CD4-positive, alpha-beta memory T cell (primary cell): ENCODE measurements at regions not wholly inside any gene's neighbourhood (a gene's known extent, or its start where the extent isn't known, plus 50 kb on each side); places are given as distances from the start of the nearest gene placed in this dataset.
A peak's percentile ranks its signal among the peaks of the same experiment; 100 is the strongest.

Source experiments
- CTCF ChIA-PET: fragments of 350-600 bp; sonication (Branson Sonifier 250); formaldehyde crosslinking; loops from one replicate; lab custom pipeline; 2021; ENCODE audit warnings: inconsistent platforms; ENCODE audit not compliant: partially characterized antibody; lab: Charles Lee
- POLR2A ChIA-PET: fragments of 350-600 bp; sonication (Branson Sonifier 250); formaldehyde crosslinking; loops from one replicate; lab custom pipeline; 2021; ENCODE audit not compliant: partially characterized antibody; lab: Charles Lee
- DNase-seq, 5 donors: peaks; one replicate each; pipeline versions ENCODE4 v3.0.0 to v3.0.0-alpha.2; 2020 to 2022; ENCODE audit warnings: mixed read lengths in 1 of 5
- H3K27ac ChIP-seq: one replicate; pipeline ENCODE4 v1.7.0; 2013; ENCODE audit warnings: low read depth, low read length
- H3K27me3 ChIP-seq: 2 replicates; pipeline ENCODE4 v1.7.0; 2013; ENCODE audit warnings: mild to moderate bottlenecking, low read length, moderate library complexity; ENCODE audit not compliant: insufficient read depth
- H3K36me3 ChIP-seq: 2 replicates; pipeline ENCODE4 v1.7.0; 2013; ENCODE audit warnings: mild to moderate bottlenecking, low read length, moderate library complexity; ENCODE audit not compliant: insufficient read depth
- H3K4me1 ChIP-seq: 2 replicates; pipeline ENCODE4 v1.7.0; 2013; ENCODE audit warnings: mild to moderate bottlenecking, low read length, moderate library complexity; ENCODE audit not compliant: insufficient read depth
- H3K4me3 ChIP-seq, 2 donors: one replicate each; pipeline ENCODE4 v1.7.0; 2013; ENCODE audit warnings: low read length in 2 of 2, mild to moderate bottlenecking in 1 of 2
- H3K9me3 ChIP-seq, 2 donors: one replicate each; pipeline ENCODE4 v1.7.0; 2013; ENCODE audit warnings: low read length in 2 of 2, control low read depth in 1 of 2; ENCODE audit not compliant: control insufficient read depth in 1 of 2
- H3K27ac Mint-ChIP-seq, 7 donors: one replicate each; pipeline ENCODE4 v1.8.0; 2020 to 2021; ENCODE audit warnings: mixed read lengths in 7 of 7, mild to moderate bottlenecking in 6 of 7, inconsistent platforms in 3 of 7, moderate library complexity in 3 of 7
- H3K27me3 Mint-ChIP-seq, 2 donors: one replicate each; pipeline ENCODE4 v1.8.0; 2020 to 2021; ENCODE audit warnings: mixed read lengths in 2 of 2
- H3K36me3 Mint-ChIP-seq, 2 donors: one replicate each; pipeline ENCODE4 v1.8.0; 2020 to 2021; ENCODE audit warnings: mixed read lengths in 2 of 2, inconsistent platforms in 1 of 2, mild to moderate bottlenecking in 1 of 2
- H3K4me1 Mint-ChIP-seq, 4 donors: one replicate each; pipeline ENCODE4 v1.8.0; 2020 to 2021; ENCODE audit warnings: mixed read lengths in 4 of 4, mild to moderate bottlenecking in 1 of 4
- H3K4me3 Mint-ChIP-seq, 8 donors: one replicate each; pipeline ENCODE4 v1.8.0; 2020 to 2021; ENCODE audit warnings: mixed read lengths in 8 of 8, mild to moderate bottlenecking in 7 of 8, moderate library complexity in 6 of 8, inconsistent platforms in 3 of 8
- H3K9me3 Mint-ChIP-seq, 8 donors: one replicate each; pipeline ENCODE4 v1.8.0; 2020 to 2021; ENCODE audit warnings: mixed read lengths in 8 of 8, mild to moderate bottlenecking in 5 of 8, inconsistent platforms in 3 of 8, moderate library complexity in 1 of 8
- intact Hi-C: fragments of 100-400 bp; cut with micrococcal nuclease; formaldehyde crosslinking; loops from one replicate; pipeline ENCODE4 v1.15.1; 2023

DNA sequence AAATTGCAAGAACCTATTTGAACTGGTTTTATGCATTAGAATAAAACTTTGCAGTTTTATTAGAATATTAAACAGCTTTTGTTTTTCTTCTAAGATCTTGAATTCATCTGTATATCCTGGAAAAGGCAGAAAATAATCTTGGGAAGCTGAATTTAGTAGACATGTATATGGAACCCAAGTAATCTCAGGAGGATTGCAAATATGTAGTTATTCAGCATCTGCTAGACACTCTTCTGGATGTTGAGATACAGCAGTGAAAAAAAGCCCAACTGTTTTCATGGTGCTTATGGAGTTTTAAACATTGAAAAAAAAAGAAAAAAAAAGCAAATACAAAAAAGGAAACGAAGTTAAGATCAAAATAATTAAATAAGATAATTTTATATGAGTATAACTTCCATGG lies 922.2 kb upstream of the SEMA6A start:
- no peaks in the 10 kb centered on the region for H3K9me3 ChIP-seq
- H3K4me1 ChIP-seq = no peaks in the 10 kb centered on the region
- no peaks in the 10 kb centered on the region for H3K27me3 ChIP-seq
- no peaks in the 10 kb centered on the region for H3K36me3 Mint-ChIP-seq
- no peak for DNase-seq
- no peaks in the 10 kb centered on the region for H3K4me1 Mint-ChIP-seq
- no peak overlapping the region for H3K27ac Mint-ChIP-seq
- ChIA-PET POLR2A (no interaction called here), CTCF (no interaction called here)
- H3K36me3 ChIP-seq = no peaks in the 10 kb centered on the region
- H3K27me3 Mint-ChIP-seq = no peaks in the 10 kb centered on the region
- peaks cover 0 to 7% (median 2%) of the 10 kb centered on the region in 8 donors for H3K9me3 Mint-ChIP-seq
- H3K4me3 ChIP-seq = no peak overlapping the region
- H3K27ac ChIP-seq = no peak overlapping the region
- no peak overlapping the region for H3K4me3 Mint-ChIP-seq
- intact Hi-C loops = no loop called here

DNA sequence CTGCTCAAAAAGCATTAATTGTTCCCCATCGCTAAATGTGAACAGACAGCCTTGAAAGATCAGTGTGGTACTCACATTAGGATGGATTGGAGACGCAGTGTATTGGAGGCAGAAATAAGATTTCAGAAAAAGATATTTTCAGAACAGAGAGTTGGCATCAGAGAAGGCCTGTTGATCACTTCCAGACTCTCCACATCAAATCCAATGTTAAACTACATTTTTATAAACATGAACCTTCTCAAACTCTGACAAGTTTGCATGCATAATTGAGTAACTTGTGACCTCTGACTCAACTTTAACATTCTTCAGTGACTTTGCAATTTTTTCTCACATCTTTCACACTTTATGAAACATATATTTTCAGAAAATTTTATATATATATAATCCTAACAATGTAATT lies 919.6 kb upstream of the SEMA6A start:
- H3K27me3 ChIP-seq = no peaks in the 10 kb centered on the region
- no peak overlapping the region for H3K4me3 ChIP-seq
- H3K27ac ChIP-seq = no peak overlapping the region
- intact Hi-C loops = no loop called here
- ChIA-PET CTCF (no interaction called here), POLR2A (no interaction called here)
- H3K4me1 ChIP-seq = no peaks in the 10 kb centered on the region
- H3K4me1 Mint-ChIP-seq = no peaks in the 10 kb centered on the region
- no peaks in the 10 kb centered on the region for H3K36me3 ChIP-seq
- peaks cover 0 to 8% (median under 1%) of the 10 kb centered on the region in 8 donors for H3K9me3 Mint-ChIP-seq
- H3K27ac Mint-ChIP-seq = no peak overlapping the region
- no peak overlapping the region for H3K4me3 Mint-ChIP-seq
- no peak for DNase-seq
- no peaks in the 10 kb centered on the region for H3K9me3 ChIP-seq
- H3K36me3 Mint-ChIP-seq = no peaks in the 10 kb centered on the region
- H3K27me3 Mint-ChIP-seq = no peaks in the 10 kb centered on the region

DNA sequence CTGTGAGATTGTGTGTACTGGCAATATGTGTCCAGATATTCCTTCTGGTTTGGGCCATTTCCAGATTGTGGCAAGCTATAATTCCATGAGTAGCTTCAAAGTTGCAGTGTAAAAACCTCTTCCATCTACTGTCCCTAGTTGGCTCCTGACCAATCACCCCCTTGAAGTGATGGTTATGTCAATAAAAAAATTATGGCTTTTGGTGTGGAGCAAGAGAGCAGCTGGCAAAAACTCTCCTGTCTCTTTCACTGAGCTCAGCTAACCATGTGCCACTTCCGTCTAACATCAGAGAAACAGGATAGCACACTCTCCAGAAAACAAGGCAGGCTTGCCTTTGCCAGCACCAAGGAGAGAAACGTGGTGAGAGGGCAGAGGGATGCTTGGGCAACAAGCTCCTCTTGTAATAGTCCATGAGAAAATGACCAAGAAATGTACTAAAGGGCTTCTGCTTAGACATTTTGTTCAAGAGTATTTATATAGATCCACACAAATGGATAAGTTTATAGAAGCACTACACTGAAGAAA lies 914.4 kb upstream of the SEMA6A start:
- no peak overlapping the region for H3K27ac ChIP-seq
- H3K4me1 Mint-ChIP-seq = no peaks in the 10 kb centered on the region
- peaks cover 0 to 11% (median 3%) of the 10 kb centered on the region in 8 donors for H3K9me3 Mint-ChIP-seq
- H3K27me3 ChIP-seq = no peaks in the 10 kb centered on the region
- H3K4me3 ChIP-seq = no peak overlapping the region
- intact Hi-C loops = no loop called here
- H3K36me3 Mint-ChIP-seq = no peaks in the 10 kb centered on the region
- H3K4me3 Mint-ChIP-seq = no peak overlapping the region
- no peaks in the 10 kb centered on the region for H3K36me3 ChIP-seq
- POLR2A ChIA-PET = no interaction called here
- H3K27me3 Mint-ChIP-seq = no peaks in the 10 kb centered on the region
- CTCF ChIA-PET = no interaction called here
- H3K9me3 ChIP-seq = no peaks in the 10 kb centered on the region
- no peak overlapping the region for H3K27ac Mint-ChIP-seq
- no peaks in the 10 kb centered on the region for H3K4me1 ChIP-seq
- DNase-seq = no peak

DNA sequence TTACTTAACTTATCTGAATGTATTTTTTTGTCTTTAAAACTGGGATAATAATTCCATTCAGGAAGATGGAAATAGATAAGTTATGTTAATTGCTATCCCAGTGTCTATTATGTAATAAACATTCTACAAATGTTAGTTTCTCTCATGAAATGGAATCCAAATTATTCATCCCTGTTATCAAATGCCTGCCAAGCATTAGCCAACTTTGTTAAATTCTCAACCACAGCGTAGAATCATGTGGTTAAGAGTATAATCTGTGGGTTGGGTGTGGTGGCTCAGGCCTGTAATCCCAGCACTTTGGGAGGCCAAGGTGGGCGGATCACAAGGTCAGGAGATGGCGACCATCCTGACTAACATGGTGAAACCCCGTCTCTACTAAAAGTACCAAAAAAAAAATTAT lies 912.9 kb upstream of the SEMA6A start:
- peaks cover 0 to 9% (median 3%) of the 10 kb centered on the region in 8 donors for H3K9me3 Mint-ChIP-seq
- no peaks in the 10 kb centered on the region for H3K36me3 Mint-ChIP-seq
- no peaks in the 10 kb centered on the region for H3K27me3 Mint-ChIP-seq
- ChIA-PET POLR2A (no interaction called here), CTCF (interaction anchor here (1.6 kb wide), 1 partner anchor 33 kb away, joined by 4 read pairs; no protein-coding TSS in a partner anchor)
- no peaks in the 10 kb centered on the region for H3K36me3 ChIP-seq
- H3K27ac ChIP-seq = no peak overlapping the region
- no peak overlapping the region for H3K4me3 ChIP-seq
- peaks cover 0 to 3% of the 10 kb centered on the region in 2 donors for H3K9me3 ChIP-seq
- H3K4me1 ChIP-seq = no peaks in the 10 kb centered on the region
- H3K27ac Mint-ChIP-seq = peak overlapping the region in 1 of 7 donors; percentile 48
- H3K27me3 ChIP-seq = no peaks in the 10 kb centered on the region
- H3K4me3 Mint-ChIP-seq = no peak overlapping the region
- DNase-seq = no peak
- intact Hi-C loops = no loop called here
- no peaks in the 10 kb centered on the region for H3K4me1 Mint-ChIP-seq

DNA sequence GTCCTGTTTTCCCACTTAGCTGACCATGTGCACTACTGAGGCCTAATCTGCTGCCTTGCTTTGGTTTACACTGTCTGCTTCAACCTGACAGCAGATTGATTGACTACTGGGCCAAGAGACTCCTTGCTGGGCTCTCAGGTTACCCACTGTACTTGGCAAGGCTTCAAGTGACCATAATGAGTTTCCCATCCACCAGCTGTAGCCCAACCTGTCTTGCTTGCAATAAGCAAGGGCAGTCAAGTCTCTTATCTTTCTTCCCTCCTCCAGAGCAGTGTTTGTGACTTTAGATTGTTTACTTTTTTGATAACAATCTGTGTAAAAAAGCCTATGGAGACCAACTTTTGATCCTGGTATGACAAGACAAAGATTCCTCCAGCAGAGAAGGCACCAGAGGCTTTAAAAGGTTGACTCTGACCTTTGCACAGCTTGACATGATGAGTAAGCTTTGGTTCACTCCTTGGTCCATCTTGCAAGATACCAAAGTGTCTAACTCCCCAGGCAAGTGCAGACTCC lies 912.3 kb upstream of the SEMA6A start:
- ChIA-PET CTCF (interaction anchor here (1.6 kb wide), 1 partner anchor 32 kb away, joined by 4 read pairs; no protein-coding TSS in a partner anchor), POLR2A (no interaction called here)
- Histone ChIP-seq H3K27me3 (no peaks in the 10 kb centered on the region), H3K36me3 (no peaks in the 10 kb centered on the region), H3K9me3 (peaks cover 0 to 3% of the 10 kb centered on the region in 2 donors), H3K4me3 (no peak overlapping the region), H3K27ac (no peak overlapping the region), H3K4me1 (no peaks in the 10 kb centered on the region)
- H3K9me3 Mint-ChIP-seq = peaks cover 0 to 9% (median 3%) of the 10 kb centered on the region in 8 donors
- intact Hi-C loops = no loop called here
- peak overlapping the region in 1 of 7 donors; percentile 48 for H3K27ac Mint-ChIP-seq
- H3K4me1 Mint-ChIP-seq = no peaks in the 10 kb centered on the region
- no peaks in the 10 kb centered on the region for H3K27me3 Mint-ChIP-seq
- H3K4me3 Mint-ChIP-seq = no peak overlapping the region
- DNase-seq = no peak
- H3K36me3 Mint-ChIP-seq = no peaks in the 10 kb centered on the region

DNA sequence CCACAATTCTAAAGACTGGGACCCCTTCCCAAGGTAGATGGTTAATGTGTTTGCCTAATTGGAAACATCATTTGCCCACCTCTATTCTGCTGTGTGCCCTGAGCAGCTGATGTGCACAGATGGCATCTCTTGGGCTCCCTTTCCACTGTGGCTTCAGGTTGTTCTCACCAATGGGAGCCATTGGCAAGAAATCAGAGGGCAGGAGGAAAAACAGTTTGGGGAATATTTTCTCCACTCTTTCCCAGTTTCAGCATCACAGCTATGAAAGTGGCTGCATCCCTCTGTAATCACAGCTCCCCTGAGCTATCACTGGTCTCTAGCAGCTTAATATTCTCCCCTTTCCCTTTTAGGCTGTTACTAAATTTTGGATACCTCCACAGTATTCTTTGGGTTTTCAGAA lies 911.6 kb upstream of the SEMA6A start:
- H3K27me3 Mint-ChIP-seq = no peaks in the 10 kb centered on the region
- H3K27me3 ChIP-seq = no peaks in the 10 kb centered on the region
- H3K4me1 ChIP-seq = no peaks in the 10 kb centered on the region
- no peaks in the 10 kb centered on the region for H3K4me1 Mint-ChIP-seq
- no peak overlapping the region for H3K27ac ChIP-seq
- no peak overlapping the region for H3K4me3 ChIP-seq
- DNase-seq = no peak
- ChIA-PET POLR2A (no interaction called here), CTCF (interaction anchor here (1.6 kb wide), 1 partner anchor 31 kb away, joined by 4 read pairs; no protein-coding TSS in a partner anchor)
- H3K36me3 Mint-ChIP-seq = no peaks in the 10 kb centered on the region
- peaks cover 0 to 9% (median 3%) of the 10 kb centered on the region in 8 donors for H3K9me3 Mint-ChIP-seq
- intact Hi-C loops = no loop called here
- H3K4me3 Mint-ChIP-seq = no peak overlapping the region
- peaks cover 0 to 3% of the 10 kb centered on the region in 2 donors for H3K9me3 ChIP-seq
- H3K27ac Mint-ChIP-seq = no peak overlapping the region
- no peaks in the 10 kb centered on the region for H3K36me3 ChIP-seq

DNA sequence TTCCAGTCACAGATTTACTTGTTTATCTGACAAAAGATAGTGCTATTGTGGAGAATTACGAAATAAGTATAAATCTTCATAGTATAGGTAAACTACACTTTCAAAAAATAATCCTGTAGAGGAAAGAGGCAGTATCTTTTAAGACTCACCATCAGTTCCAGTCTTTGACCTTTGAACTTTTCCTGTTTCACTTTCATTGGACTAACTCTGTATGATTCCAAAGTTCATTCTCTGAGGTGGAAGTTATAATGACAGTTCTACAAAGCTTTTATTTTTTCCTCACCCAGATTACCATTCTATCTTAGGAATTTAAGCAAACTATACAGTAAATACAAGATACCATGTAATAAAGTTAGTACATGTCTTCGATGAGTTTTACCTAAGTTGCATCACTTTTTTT lies 901.3 kb upstream of the SEMA6A start:
- Histone ChIP-seq H3K4me3 (no peak overlapping the region), H3K27me3 (no peaks in the 10 kb centered on the region), H3K27ac (no peak overlapping the region), H3K36me3 (no peaks in the 10 kb centered on the region), H3K9me3 (no peaks in the 10 kb centered on the region), H3K4me1 (no peaks in the 10 kb centered on the region)
- H3K27me3 Mint-ChIP-seq = no peaks in the 10 kb centered on the region
- H3K9me3 Mint-ChIP-seq = peaks cover 0 to 4% (median 1%) of the 10 kb centered on the region in 8 donors
- ChIA-PET POLR2A (no interaction called here), CTCF (no interaction called here)
- no peak overlapping the region for H3K4me3 Mint-ChIP-seq
- intact Hi-C loops = no loop called here
- H3K36me3 Mint-ChIP-seq = no peaks in the 10 kb centered on the region
- DNase-seq = no peak
- H3K4me1 Mint-ChIP-seq = no peaks in the 10 kb centered on the region
- no peak overlapping the region for H3K27ac Mint-ChIP-seq
